Astrocyte (in vitro differentiated cells and primary cell): ENCODE measurements at regions not wholly inside any gene's neighbourhood (a gene's known extent, or its start where the extent isn't known, plus 50 kb on each side); places are given as distances from the start of the nearest gene placed in this dataset.

Source experiments
- EZH2 ChIP-seq: IDR thresholded peaks from 2 replicates; pipeline ENCODE4 v1.6.1; 2012; ENCODE audit warnings: mild to moderate bottlenecking, low read length, inconsistent platforms; ENCODE audit not compliant: insufficient read depth
- TF ChIP-seq, protein P1 (sequence below): IDR thresholded peaks from 2 replicates; pipeline ENCODE4 v1.5.1; 2011; ENCODE audit warnings: low read depth, mild to moderate bottlenecking, inconsistent platforms, low read length, moderate library complexity; ENCODE audit not compliant: insufficient read depth

DNA sequence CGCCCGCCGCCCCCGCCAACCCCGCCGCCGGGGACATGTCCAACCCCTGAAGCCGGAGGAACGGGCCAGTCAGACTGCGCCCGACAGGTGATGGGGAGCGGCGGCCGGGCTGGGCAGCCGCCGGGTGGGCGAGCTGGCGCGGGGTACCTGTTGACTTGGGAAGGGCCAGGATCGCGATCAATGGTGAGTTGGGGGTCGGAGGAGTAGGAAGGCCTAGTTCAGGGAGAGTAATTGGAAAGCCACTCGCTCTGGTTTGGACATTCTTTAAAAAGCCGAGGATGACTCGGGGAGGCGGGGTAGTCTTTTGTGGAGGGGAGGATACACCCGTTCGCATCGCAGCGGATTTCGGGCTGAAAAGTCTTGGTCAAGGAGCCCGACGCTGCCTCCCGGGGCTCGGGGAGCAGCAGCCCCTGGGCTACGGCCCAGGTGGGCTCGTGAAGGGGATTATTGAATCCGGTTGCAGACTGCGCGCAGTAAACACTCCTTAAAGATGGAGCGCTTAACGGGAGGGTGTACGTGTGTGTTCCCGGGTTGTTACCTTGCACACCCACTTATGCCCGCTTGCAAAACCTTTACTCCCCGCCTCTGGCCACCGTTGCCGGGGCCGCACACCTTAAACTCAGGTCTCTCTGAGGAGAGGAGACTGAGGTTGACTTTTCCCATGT lies 123.8 kb downstream of the GOSR1 start:
- TF ChIP-seq, protein P1, sequence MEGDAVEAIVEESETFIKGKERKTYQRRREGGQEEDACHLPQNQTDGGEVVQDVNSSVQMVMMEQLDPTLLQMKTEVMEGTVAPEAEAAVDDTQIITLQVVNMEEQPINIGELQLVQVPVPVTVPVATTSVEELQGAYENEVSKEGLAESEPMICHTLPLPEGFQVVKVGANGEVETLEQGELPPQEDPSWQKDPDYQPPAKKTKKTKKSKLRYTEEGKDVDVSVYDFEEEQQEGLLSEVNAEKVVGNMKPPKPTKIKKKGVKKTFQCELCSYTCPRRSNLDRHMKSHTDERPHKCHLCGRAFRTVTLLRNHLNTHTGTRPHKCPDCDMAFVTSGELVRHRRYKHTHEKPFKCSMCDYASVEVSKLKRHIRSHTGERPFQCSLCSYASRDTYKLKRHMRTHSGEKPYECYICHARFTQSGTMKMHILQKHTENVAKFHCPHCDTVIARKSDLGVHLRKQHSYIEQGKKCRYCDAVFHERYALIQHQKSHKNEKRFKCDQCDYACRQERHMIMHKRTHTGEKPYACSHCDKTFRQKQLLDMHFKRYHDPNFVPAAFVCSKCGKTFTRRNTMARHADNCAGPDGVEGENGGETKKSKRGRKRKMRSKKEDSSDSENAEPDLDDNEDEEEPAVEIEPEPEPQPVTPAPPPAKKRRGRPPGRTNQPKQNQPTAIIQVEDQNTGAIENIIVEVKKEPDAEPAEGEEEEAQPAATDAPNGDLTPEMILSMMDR: no peak
- TF ChIP-seq EZH2: no peak
